ENCODE measurements at regions not wholly inside any gene's neighbourhood (a gene's known extent, or its start where the extent isn't known, plus 50 kb on each side); places are given as distances from the start of the nearest gene placed in this dataset.
A peak's percentile ranks its signal among the peaks of the same experiment; 100 is the strongest.

- TF ChIP-seq SOX15 (CRISPR knock-in tag; IDR thresholded peaks at IDR 0.05) = no peak
- TF ChIP-seq ATF1 (CRISPR knock-in tag; IDR thresholded peaks at IDR 0.05) = no peak
- TF ChIP-seq NR1H2 (CRISPR knock-in tag; IDR thresholded peaks at IDR 0.05) = no peak
- TF ChIP-seq HMGXB4 (CRISPR knock-in tag; IDR thresholded peaks at IDR 0.05) = no peak
- TF ChIP-seq PRRX2 (CRISPR knock-in tag; IDR thresholded peaks at IDR 0.05) = no peak
- no peak for TF ChIP-seq MLX (CRISPR knock-in tag; IDR thresholded peaks at IDR 0.05)
- no peak for TF ChIP-seq CREB1 (CRISPR knock-in tag; IDR thresholded peaks at IDR 0.05)
- no peak for TF ChIP-seq ZNF317 (CRISPR knock-in tag; IDR thresholded peaks at IDR 0.05; ENCODE audit: borderline replicate concordance, low read depth)
- TF ChIP-seq ESRRA (CRISPR knock-in tag; IDR thresholded peaks at IDR 0.05; ENCODE audit: borderline replicate concordance) = no peak
- no peak for TF ChIP-seq JUN (CRISPR knock-in tag; IDR thresholded peaks at IDR 0.05)
- TF ChIP-seq NFYB (CRISPR knock-in tag; conservative IDR thresholded peaks at IDR 0.05; ENCODE audit: low read depth) = no peak
- TF ChIP-seq ZBTB21 (CRISPR knock-in tag; IDR thresholded peaks at IDR 0.05; ENCODE audit: borderline replicate concordance) = no peak
- no peak for TF ChIP-seq SMAD4 (CRISPR knock-in tag; IDR thresholded peaks at IDR 0.05)
- no peak for TF ChIP-seq ETV6 (CRISPR knock-in tag; IDR thresholded peaks at IDR 0.05)
- TF ChIP-seq ATF6 (CRISPR knock-in tag; IDR thresholded peaks at IDR 0.05) = no peak
- TF ChIP-seq ZMAT4 (CRISPR knock-in tag; IDR thresholded peaks at IDR 0.05) = no peak
- ChIA-PET CTCF (no interaction called here), POLR2A (interaction anchor here (0.7 kb wide), 1 partner anchor 45 kb away, joined by 3 read pairs; no protein-coding TSS in a partner anchor)
- Mint-ChIP-seq H3K4me3 (no peak overlapping the region), H3K36me3 (no peaks in the 10 kb centered on the region), H3K4me1 (peaks cover 2% of the 10 kb centered on the region; the same call in 1 of the 2 replicates), H3K9me3 (no peaks in the 10 kb centered on the region), H3K27ac (no peak overlapping the region), H3K27me3 (ENCODE audit: low read depth) (no peaks in the 10 kb centered on the region)
- ATAC-seq = peak; percentile 73
- DNase-seq (ENCODE audit: low spot score) = no peak
Measured at GRCh38 chr3:74390121-74390877, 224.2 kb downstream of the CNTN3 start.

- no peak for DNase-seq (ENCODE audit: low spot score)
- Mint-ChIP-seq H3K4me1 (peaks cover 2% of the 10 kb centered on the region; the same call in 1 of the 2 replicates), H3K36me3 (no peaks in the 10 kb centered on the region), H3K27ac (no peak overlapping the region), H3K4me3 (no peak overlapping the region), H3K27me3 (ENCODE audit: low read depth) (no peaks in the 10 kb centered on the region), H3K9me3 (no peaks in the 10 kb centered on the region)
- ChIA-PET CTCF (no interaction called here), POLR2A (no interaction called here)
- no peak for ATAC-seq
- TF ChIP-seq ARID4B (CRISPR knock-in tag; IDR thresholded peaks at IDR 0.05; ENCODE audit: borderline replicate concordance) (no peak), FOXP4 (CRISPR knock-in tag; IDR thresholded peaks at IDR 0.05) (no peak), NR2C2 (CRISPR knock-in tag; IDR thresholded peaks at IDR 0.05) (no peak), AR (CRISPR knock-in tag; IDR thresholded peaks at IDR 0.05) (no peak), JAZF1 (CRISPR knock-in tag; IDR thresholded peaks at IDR 0.05) (no peak)
Measured at GRCh38 chr3:74387111-74387735, 227.2 kb downstream of the CNTN3 start.
